Stimulated activated CD4-positive, alpha-beta T cell treated with anti-CD3 and anti-CD28 coated beads, Interleukin-1b, Interleukin-23, amount 100 ng/mL, for 1 hour (primary cell): ENCODE measurements at regions not wholly inside any gene's neighbourhood (a gene's known extent, or its start where the extent isn't known, plus 50 kb on each side); places are given as distances from the start of the nearest gene placed in this dataset.
"Not testable (repeated sequence)": the region's sequence is repeated elsewhere in the genome, so short reads cannot be mapped to it uniquely, and the experiment has no call there.

Experiments used
- DNase-seq, 2 donors: peaks; one replicate each; pipeline ENCODE4 v3.0.0-alpha.2; 2020; ENCODE audit warnings: low read depth in 2 of 2

GRCh38 chr5:155116456-155117251 is 103.1 kb downstream of the KIF4B start:
- DNase-seq, result no peak

- DNase-seq, result no peak
Measured at GRCh38 chr5:155125551-155126095, 112.1 kb downstream of the KIF4B start.

GRCh38 chr5:155126573-155126972 is 113.0 kb downstream of the KIF4B start:
- DNase-seq, result no peak

GRCh38 chr5:155127552-155127951 is 114.0 kb downstream of the KIF4B start:
- no peak for DNase-seq

GRCh38 chr5:155128786-155129512 is 115.4 kb downstream of the KIF4B start:
- DNase-seq, result no peak

- no peak for DNase-seq
Measured at GRCh38 chr5:155129513-155129880, 115.9 kb downstream of the KIF4B start.

GRCh38 chr5:155134130-155134529 is 120.6 kb downstream of the KIF4B start:
- no peak for DNase-seq

GRCh38 chr5:155136216-155136850 is 122.8 kb downstream of the KIF4B start:
- DNase-seq, result no peak

- DNase-seq, result no peak
Measured at GRCh38 chr5:155137683-155138082, 124.1 kb downstream of the KIF4B start.

GRCh38 chr5:155140646-155141045 is 127.1 kb downstream of the KIF4B start:
- no peak for DNase-seq

- DNase-seq, result no peak
Measured at GRCh38 chr5:155144956-155145355, 131.4 kb downstream of the KIF4B start.

- DNase-seq, result no peak
Measured at GRCh38 chr5:155147222-155147621, 133.7 kb downstream of the KIF4B start.

GRCh38 chr5:155148694-155149093 is 135.1 kb downstream of the KIF4B start:
- no peak for DNase-seq

- no peak for DNase-seq
Measured at GRCh38 chr5:155150012-155150411, 136.5 kb downstream of the KIF4B start.

- no peak for DNase-seq
Measured at GRCh38 chr5:155154973-155155372, 141.4 kb downstream of the KIF4B start.

- not testable (repeated sequence) for DNase-seq
Measured at GRCh38 chr5:155163084-155163483, 149.5 kb downstream of the KIF4B start.

GRCh38 chr5:155167736-155168135 is 154.2 kb downstream of the KIF4B start:
- DNase-seq, result no peak

- DNase-seq, result no peak
Measured at GRCh38 chr5:155181542-155181941, 168.0 kb downstream of the KIF4B start.

GRCh38 chr5:155189476-155189875 is 175.9 kb downstream of the KIF4B start:
- DNase-seq, result no peak

- no peak for DNase-seq
Measured at GRCh38 chr5:155189981-155190380, 176.4 kb downstream of the KIF4B start.

- DNase-seq, result no peak
Measured at GRCh38 chr5:155193029-155193428, 179.5 kb downstream of the KIF4B start.

GRCh38 chr5:155193483-155194107 is 180.0 kb downstream of the KIF4B start:
- DNase-seq, result no peak
